Stomach (tissue), 4 donors: ENCODE measurements at regions not wholly inside any gene's neighbourhood (a gene's known extent, or its start where the extent isn't known, plus 50 kb on each side); places are given as distances from the start of the nearest gene placed in this dataset.

Experiments used
- CTCF ChIP-seq, 7 experiments: fragments of 450-650 bp in 4 of 7; fragments of 200-600 bp in 3 of 7; sonication (generic) in 3 of 7; IDR thresholded peaks; one replicate each; pipeline ENCODE4 v1.5.1; 2016 to 2019; ENCODE audit warnings: antibody characterized with exemption in 7 of 7, control low read depth in 2 of 7, mild to moderate bottlenecking in 1 of 7
- EP300 ChIP-seq: sonication (generic); formaldehyde crosslinking; IDR thresholded peaks from one replicate; pipeline ENCODE4 v1.6.1; 2017; ENCODE audit warnings: antibody characterized with exemption
- POLR2A ChIP-seq, 4 donors: fragments of 450-650 bp; IDR thresholded peaks; one replicate each; pipeline ENCODE4 v1.6.1; 2016; ENCODE audit warnings: antibody characterized with exemption in 4 of 4, control low read depth in 2 of 4, mild to moderate bottlenecking in 1 of 4, moderate library complexity in 1 of 4
- POLR2AphosphoS5 ChIP-seq, 3 donors: sonication (generic); formaldehyde crosslinking; IDR thresholded peaks; one replicate each; pipeline ENCODE4 v1.6.1; 2016; ENCODE audit warnings: antibody characterized with exemption in 3 of 3

GRCh38 chr17:36668824-36669223 lies 67.4 kb downstream of the MRM1 start:
- TF ChIP-seq POLR2AphosphoS5 (IDR thresholded peaks at IDR 0.05): no peak
- no peak for TF ChIP-seq POLR2A (IDR thresholded peaks at IDR 0.05)
- no peak for TF ChIP-seq CTCF (IDR thresholded peaks at IDR 0.05)
- no peak for TF ChIP-seq EP300
